ENCODE measurements at regions not wholly inside any gene's neighbourhood (a gene's known extent, or its start where the extent isn't known, plus 50 kb on each side); places are given as distances from the start of the nearest gene placed in this dataset.
A peak's percentile ranks its signal among the peaks of the same experiment; 100 is the strongest.

- Mint-ChIP-seq H3K4me1 (peaks cover 38% of the 10 kb centered on the region), H3K27me3 (ENCODE audit: insufficient read depth) (peaks cover 23% of the 10 kb centered on the region), H3K36me3 (ENCODE audit: low read depth) (no peaks in the 10 kb centered on the region), H3K27ac (no peak overlapping the region), H3K4me3 (no peak overlapping the region), H3K9me3 (peaks cover 4% of the 10 kb centered on the region)
- Histone ChIP-seq H3K9ac (ENCODE audit: extremely low read depth, low read length, poor library complexity, severe bottlenecking) (no peak overlapping the region), H3K36me3 (ENCODE audit: control insufficient read depth, insufficient read depth, low read length) (no peaks in the 10 kb centered on the region), H3K27me3 (ENCODE audit: control insufficient read depth, insufficient read depth, low read length, poor library complexity, severe bottlenecking) (no peaks in the 10 kb centered on the region), H3K4me3 (ENCODE audit: low read length) (no peak overlapping the region), H3K9me3 (ENCODE audit: control insufficient read depth, low read length) (no peaks in the 10 kb centered on the region), H3K27ac (ENCODE audit: low read depth, low read length) (no peak overlapping the region), H3K4me1 (ENCODE audit: control insufficient read depth, insufficient read depth, low read length) (peaks cover 34% of the 10 kb centered on the region)
- 40 to 100% methylated on average over 1 to 3 of the region's 3 CpGs for WGBS, 2 experiments (ENCODE audit: insufficient coverage in 1 of 2, insufficient read length in 1 of 2)
- TF ChIP-seq, protein P1, sequence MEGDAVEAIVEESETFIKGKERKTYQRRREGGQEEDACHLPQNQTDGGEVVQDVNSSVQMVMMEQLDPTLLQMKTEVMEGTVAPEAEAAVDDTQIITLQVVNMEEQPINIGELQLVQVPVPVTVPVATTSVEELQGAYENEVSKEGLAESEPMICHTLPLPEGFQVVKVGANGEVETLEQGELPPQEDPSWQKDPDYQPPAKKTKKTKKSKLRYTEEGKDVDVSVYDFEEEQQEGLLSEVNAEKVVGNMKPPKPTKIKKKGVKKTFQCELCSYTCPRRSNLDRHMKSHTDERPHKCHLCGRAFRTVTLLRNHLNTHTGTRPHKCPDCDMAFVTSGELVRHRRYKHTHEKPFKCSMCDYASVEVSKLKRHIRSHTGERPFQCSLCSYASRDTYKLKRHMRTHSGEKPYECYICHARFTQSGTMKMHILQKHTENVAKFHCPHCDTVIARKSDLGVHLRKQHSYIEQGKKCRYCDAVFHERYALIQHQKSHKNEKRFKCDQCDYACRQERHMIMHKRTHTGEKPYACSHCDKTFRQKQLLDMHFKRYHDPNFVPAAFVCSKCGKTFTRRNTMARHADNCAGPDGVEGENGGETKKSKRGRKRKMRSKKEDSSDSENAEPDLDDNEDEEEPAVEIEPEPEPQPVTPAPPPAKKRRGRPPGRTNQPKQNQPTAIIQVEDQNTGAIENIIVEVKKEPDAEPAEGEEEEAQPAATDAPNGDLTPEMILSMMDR (conservative IDR thresholded peaks at IDR 0.05), result peak; percentile 82
- peak; percentile 47 for DNase-seq
Observed at GRCh38 chr5:36414869-36415282, 113.2 kb upstream of the RANBP3L start.

- no peaks in the 10 kb centered on the region for H3K27me3 ChIP-seq (ENCODE audit: control insufficient read depth, insufficient read depth, low read length, poor library complexity, severe bottlenecking)
- TF ChIP-seq, protein P1 (conservative IDR thresholded peaks at IDR 0.05), result no peak
- no peak overlapping the region for H3K9ac ChIP-seq (ENCODE audit: extremely low read depth, low read length, poor library complexity, severe bottlenecking)
- H3K4me3 ChIP-seq (ENCODE audit: low read length), result no peak overlapping the region
- H3K4me3 Mint-ChIP-seq, result no peak overlapping the region
- DNase-seq, result no peak
- H3K27ac Mint-ChIP-seq, result no peak overlapping the region
- H3K27me3 Mint-ChIP-seq (ENCODE audit: insufficient read depth), result peaks cover 28% of the 10 kb centered on the region
- H3K36me3 ChIP-seq (ENCODE audit: control insufficient read depth, insufficient read depth, low read length), result no peaks in the 10 kb centered on the region
- H3K9me3 Mint-ChIP-seq, result no peaks in the 10 kb centered on the region
- peaks cover 36% of the 10 kb centered on the region for H3K4me1 ChIP-seq (ENCODE audit: control insufficient read depth, insufficient read depth, low read length)
- H3K4me1 Mint-ChIP-seq, result peaks cover 38% of the 10 kb centered on the region
- H3K27ac ChIP-seq (ENCODE audit: low read depth, low read length), result no peak overlapping the region
- H3K9me3 ChIP-seq (ENCODE audit: control insufficient read depth, low read length), result no peaks in the 10 kb centered on the region
- no peaks in the 10 kb centered on the region for H3K36me3 Mint-ChIP-seq (ENCODE audit: low read depth)
Observed at GRCh38 chr5:36416605-36417004, 114.9 kb upstream of the RANBP3L start.

DNA sequence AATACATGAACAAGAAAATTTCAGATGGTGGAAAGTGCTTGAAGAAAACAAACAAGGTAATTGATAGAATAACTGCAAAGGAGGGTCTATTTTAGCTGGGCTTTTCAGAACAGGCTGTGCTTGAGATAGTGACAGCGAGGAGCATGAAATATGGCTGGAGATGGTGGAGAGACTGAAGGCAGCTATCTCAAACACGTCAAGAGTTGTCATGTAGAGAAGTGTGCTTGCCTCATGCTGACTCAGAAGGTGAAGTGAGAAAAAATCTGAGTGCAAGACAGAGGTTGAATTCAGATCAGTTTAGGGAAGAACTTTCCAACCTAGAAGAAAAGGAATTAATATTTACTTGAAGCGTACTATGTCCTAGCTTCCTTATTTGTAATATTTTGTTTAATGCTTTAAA lies 115.5 kb upstream of the RANBP3L start:
- 59 to 76% methylated on average over 2 to 3 of the region's 3 CpGs for WGBS, 2 experiments (ENCODE audit: insufficient coverage in 1 of 2, insufficient read length in 1 of 2)
- peak overlapping the region; percentile 11 for H3K4me3 Mint-ChIP-seq
- Histone ChIP-seq H3K4me3 (ENCODE audit: low read length) (no peak overlapping the region), H3K27ac (ENCODE audit: low read depth, low read length) (no peak overlapping the region), H3K27me3 (ENCODE audit: control insufficient read depth, insufficient read depth, low read length, poor library complexity, severe bottlenecking) (no peaks in the 10 kb centered on the region), H3K36me3 (ENCODE audit: control insufficient read depth, insufficient read depth, low read length) (no peaks in the 10 kb centered on the region), H3K9me3 (ENCODE audit: control insufficient read depth, low read length) (no peaks in the 10 kb centered on the region), H3K4me1 (ENCODE audit: control insufficient read depth, insufficient read depth, low read length) (peaks cover 36% of the 10 kb centered on the region), H3K9ac (ENCODE audit: extremely low read depth, low read length, poor library complexity, severe bottlenecking) (no peak overlapping the region)
- DNase-seq, result peak; percentile 50
- peaks cover 38% of the 10 kb centered on the region for H3K4me1 Mint-ChIP-seq
- TF ChIP-seq, protein P1 (conservative IDR thresholded peaks at IDR 0.05), result no peak
- H3K27ac Mint-ChIP-seq, result no peak overlapping the region
- H3K36me3 Mint-ChIP-seq (ENCODE audit: low read depth), result no peaks in the 10 kb centered on the region
- H3K27me3 Mint-ChIP-seq (ENCODE audit: insufficient read depth), result peaks cover 31% of the 10 kb centered on the region
- no peaks in the 10 kb centered on the region for H3K9me3 Mint-ChIP-seq
